Choroid plexus epithelial cell (primary cell): ENCODE measurements at regions not wholly inside any gene's neighbourhood (a gene's known extent, or its start where the extent isn't known, plus 50 kb on each side); places are given as distances from the start of the nearest gene placed in this dataset.
A peak's percentile ranks its signal among the peaks of the same experiment; 100 is the strongest.

ENCODE experiments used
- DNase-seq: peaks from one replicate; pipeline ENCODE4 v3.0.0-alpha.2; 2010; ENCODE audit warnings: low read depth
- H3K4me3 ChIP-seq: 2 replicates; pipeline ENCODE4 v1.5.1; 2011; ENCODE audit warnings: low read depth, mild to moderate bottlenecking, control low read depth, low read length, moderate library complexity
- CTCF ChIP-seq: conservative IDR thresholded peaks from 2 replicates; pipeline ENCODE4 v1.5.1; 2011; ENCODE audit warnings: low read depth, mild to moderate bottlenecking, control low read depth, inconsistent platforms, low read length, moderate library complexity

GRCh38 chr14:65238456-65238855 lies 136.1 kb upstream of the MAX start:
- no peak for TF ChIP-seq CTCF
- no peak overlapping the region for H3K4me3 ChIP-seq
- DNase-seq: peak; percentile 92

- no peak overlapping the region for H3K4me3 ChIP-seq
- peak; percentile 83 for DNase-seq
- no peak for TF ChIP-seq CTCF
Observed at GRCh38 chr14:65239143-65239937, 137.0 kb upstream of the MAX start.

- no peak for TF ChIP-seq CTCF
- no peak overlapping the region for H3K4me3 ChIP-seq
- no peak for DNase-seq
Observed at GRCh38 chr14:65239938-65240296, 137.6 kb upstream of the MAX start.

GRCh38 chr14:65241125-65241752 lies 138.9 kb upstream of the MAX start:
- no peak for DNase-seq
- TF ChIP-seq CTCF: no peak
- H3K4me3 ChIP-seq: no peak overlapping the region

GRCh38 chr14:65242732-65243134 lies 140.4 kb upstream of the MAX start:
- TF ChIP-seq CTCF: no peak
- no peak overlapping the region for H3K4me3 ChIP-seq
- DNase-seq: no peak

GRCh38 chr14:65243766-65244442 lies 141.6 kb upstream of the MAX start:
- TF ChIP-seq CTCF: no peak
- peak; percentile 48 for DNase-seq
- H3K4me3 ChIP-seq: no peak overlapping the region
